HG02943 (cell line): ENCODE measurements at regions not wholly inside any gene's neighbourhood (a gene's known extent, or its start where the extent isn't known, plus 50 kb on each side); places are given as distances from the start of the nearest gene placed in this dataset.

Experiments
- ATAC-seq: cut with Tn5 transposase; IDR thresholded peaks from one replicate; pipeline ENCODE4 v1.9.1; 2021; ENCODE audit warnings: mild to moderate bottlenecking, low read depth, moderate library complexity; ENCODE audit not compliant: unreplicated experiment

DNA sequence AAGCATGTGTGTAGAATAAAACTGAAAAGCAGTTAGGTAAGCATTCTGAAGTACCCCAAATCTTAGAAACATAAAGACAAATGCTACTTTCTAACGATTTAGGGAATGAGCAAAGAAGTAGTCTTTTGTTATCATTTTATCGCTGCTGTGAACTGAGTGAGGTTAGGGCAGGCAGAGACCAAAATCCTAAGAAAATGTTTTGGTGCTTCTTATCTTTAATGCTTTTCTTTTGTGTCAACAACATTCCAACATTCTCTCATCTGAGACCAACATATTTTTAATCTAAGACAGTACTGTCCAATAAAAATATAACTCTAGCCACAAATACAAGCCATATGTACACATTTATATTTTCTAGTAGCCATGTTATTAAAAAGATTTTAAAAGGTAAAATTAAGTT, 789.4 kb upstream of the PIK3C3 start:
- ATAC-seq = no peak

DNA sequence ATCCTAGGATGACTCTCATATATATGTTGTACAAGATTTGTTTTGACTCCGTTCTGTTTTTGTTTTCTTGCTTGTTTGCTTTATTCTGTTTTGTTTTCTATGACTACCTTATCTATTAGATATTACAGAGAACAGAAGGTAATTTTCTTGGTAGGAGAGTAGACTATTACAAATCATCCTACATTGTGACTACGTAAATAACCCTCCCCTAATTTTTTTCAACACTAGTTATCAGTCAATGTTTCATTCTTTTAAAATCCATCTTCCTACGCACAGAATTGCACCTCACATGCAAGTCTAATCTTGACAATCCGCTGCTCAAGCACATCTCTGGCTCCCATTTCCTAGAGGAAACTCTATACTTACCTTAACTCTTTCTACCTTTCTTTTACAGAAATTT, 792.3 kb upstream of the PIK3C3 start:
- ATAC-seq = no peak

DNA sequence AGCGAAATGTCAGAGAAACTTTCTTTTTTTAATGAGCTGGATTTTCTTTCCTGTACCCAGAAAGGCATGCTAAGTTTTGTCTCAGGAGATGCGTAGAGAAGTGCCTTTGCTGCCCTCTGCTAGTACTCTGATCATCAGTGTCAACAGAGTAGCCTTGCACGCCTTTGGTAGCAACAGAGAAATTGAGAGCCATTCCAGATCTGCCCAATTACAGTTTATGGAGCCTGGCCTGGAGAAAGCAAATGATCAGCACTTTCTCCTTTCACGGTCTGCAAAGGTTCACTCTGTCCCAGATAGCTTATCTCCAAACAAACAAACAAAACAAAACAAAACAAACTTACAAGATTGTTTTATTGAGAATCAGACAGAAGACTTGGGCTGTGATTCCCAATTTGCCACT, 792.8 kb upstream of the PIK3C3 start:
- ATAC-seq = no peak

DNA sequence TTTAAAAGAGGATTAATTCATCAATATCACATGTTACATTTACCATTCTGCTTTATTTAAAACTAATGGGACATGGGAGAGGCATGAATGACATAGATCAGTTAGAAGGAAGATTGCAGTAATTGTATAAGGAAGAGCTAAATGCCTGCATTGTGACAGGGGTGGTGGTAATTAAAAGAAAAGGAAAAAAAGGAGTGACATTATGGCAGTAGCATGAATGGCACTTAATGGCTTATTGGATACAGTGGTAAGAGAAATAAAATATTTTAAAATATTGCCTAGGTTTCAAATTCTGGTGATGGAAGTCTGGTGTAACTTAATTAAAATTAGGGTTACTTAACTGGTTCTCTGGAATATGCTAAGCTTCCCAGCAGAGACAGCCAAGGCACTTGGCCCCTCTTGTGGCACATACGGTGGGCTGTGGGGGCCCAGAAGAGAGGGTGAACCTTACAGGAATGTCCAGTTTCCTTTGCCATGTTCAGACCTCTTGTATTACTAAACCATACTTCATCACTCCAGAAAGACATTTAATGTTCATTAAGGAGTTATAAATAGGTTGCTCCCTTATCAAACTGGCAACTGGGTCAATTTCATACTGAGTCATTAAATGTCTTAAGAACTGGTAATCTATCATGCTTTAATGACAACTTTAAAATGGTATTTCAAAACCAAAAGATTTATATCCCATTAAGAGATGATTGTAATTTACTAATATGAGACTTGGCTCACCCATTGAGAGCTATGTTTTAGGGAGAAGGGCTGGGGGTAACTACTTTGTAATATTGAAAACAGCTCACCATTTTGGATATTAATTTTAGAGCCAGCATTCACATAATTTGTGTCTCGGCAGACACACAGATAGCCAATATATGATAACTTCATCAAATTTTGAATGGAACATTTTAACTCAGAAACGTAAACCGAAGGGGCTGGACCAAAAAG, 798.9 kb upstream of the PIK3C3 start:
- ATAC-seq = no peak

DNA sequence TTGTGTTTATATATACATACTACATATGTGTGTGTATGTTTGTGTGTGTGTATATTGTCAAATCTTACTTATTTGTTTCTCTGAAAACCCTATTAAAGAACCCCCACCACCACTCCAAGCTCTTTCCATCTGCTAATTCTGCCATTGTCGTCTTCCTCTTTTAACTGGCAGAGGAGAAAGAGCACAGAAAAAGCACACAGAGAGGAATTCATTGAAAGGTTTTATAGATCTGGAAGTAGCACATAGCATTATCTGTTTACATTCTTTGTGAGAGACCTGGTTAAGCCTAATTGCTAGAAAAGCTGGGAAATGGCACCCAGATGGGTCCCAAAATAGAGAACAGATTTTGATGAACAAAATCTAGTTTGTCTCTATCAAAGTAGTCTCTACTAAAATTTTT, 800.0 kb upstream of the PIK3C3 start:
- no peak for ATAC-seq

DNA sequence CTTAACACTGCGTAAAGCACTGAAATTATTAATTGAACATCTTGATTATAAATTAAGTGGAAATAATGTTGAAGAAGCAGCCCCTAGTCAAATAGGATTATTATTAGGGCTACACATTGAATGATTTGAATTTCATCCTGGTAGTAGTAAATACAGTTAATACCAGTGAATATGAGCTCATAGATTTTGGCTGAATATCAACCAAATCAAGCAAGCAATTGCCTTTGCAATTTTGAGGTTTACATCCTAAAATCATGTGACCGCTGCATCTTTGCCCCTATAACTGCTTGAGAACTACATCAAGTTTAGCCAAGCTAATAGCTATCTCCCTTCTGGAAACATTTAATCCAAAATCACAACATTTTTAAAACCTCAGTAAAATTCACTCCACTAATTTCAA, 801.2 kb upstream of the PIK3C3 start:
- ATAC-seq = no peak

DNA sequence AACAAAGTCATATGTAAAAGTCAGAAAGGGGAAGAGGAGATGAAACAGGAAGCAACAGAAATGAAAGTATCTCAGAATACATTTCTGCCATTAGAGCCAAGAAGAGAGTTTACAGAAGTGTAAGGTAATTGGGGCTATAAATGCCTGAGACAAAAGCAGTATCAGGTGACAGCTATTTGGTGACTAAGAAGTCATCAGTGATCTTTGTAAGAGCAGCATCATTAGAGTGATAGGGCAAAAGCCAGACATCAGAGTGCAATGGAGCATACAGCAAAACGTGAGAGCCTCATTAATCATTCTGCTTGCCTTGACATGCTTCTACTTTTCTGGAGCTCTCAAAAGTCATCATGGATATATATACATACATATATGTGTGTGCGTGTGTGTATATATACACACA, 804.7 kb upstream of the PIK3C3 start:
- ATAC-seq = no peak

DNA sequence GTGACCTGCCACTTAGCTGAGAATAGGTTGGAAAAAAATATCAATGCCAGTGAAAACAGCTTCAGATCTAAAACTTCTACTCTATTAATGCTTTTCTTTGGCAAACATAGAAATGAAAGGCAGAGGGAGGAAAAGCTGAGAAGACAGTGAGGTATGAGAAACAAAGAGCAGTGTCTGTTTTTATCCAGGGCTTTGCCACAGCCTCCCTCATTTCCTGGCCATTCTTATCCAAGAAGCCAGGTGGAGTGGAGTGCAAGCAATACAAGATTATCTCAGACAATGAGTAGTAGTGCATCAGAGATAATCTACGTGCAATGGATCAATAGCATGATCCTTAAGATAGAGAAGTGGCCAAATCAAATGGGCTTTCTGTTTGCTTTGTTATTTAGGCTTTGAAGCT, 808.7 kb upstream of the PIK3C3 start:
- ATAC-seq = no peak

DNA sequence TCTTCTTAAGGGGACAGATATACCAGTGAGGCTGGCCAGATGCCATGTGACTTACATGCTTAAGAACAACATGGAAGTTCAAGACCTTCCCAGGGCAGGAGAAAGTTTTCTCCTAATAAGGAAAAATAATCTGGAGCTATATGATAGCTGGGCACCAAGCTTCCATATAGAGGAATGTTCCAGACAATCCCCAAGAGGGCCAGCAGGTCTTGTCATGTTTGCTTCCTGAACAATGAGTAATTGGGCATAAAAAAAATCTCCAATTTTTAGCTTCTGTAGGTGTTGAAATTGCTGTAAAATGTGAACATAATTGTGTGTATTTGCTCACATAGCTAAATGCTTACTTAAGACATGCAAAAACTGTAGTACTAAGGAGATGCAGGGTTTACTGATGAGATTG, 809.5 kb upstream of the PIK3C3 start:
- no peak for ATAC-seq

DNA sequence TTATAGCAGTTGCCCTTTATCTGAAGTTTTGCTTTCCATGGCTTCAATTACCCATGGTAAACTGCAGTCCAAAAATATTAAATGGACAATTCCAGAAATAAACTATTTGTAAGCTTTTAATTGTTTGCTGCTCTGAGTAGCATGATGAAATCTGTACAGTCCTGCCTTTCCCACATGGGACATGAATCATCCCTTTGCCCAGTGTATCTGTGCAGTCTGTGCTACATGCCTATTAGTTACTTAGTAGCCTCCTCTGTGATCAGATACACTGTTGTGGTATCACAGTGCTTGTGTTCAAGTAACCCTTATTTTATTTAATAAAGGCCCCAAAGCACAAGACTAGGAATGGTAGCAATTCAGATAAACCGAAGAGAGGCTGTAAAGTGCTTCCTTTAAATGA, 810.6 kb upstream of the PIK3C3 start:
- no peak for ATAC-seq

DNA sequence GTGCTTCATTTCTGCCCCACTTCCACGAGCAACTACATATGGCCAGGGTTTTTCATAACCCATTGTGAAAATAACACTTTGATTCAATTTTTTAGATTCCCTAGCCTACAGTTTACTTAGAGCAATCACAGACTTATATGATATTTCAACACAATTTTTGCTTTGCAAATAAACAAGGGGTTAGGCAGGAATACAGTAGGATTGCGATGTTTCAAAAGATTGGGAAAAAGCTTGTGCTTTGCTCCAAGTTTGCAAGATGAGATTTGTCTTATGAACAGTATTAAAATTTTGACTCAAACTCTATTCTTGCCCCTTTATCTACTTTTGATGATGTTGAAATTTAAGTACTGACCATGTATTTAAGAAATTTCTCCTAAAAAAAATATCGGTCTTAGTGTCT, 814.5 kb upstream of the PIK3C3 start:
- no peak for ATAC-seq

DNA sequence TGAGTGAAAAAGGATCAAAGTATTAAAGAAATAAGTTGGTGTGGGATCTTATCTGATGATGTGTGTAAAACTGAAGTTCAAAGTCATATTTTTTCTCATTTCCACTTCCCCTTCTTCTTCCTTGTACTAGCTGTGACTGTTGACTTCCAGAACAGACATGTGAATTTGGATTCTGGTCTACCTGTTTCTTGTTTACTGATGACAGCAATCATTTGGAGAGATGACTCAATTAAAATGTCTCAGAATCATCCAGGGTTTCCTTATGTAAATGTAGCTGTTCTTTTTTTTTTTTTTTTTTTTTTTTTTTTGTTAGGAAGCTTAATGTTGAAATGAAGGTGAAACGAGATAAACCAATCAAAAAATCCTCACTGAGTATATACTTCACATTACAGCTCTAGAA, 819.9 kb upstream of the PIK3C3 start:
- no peak for ATAC-seq

DNA sequence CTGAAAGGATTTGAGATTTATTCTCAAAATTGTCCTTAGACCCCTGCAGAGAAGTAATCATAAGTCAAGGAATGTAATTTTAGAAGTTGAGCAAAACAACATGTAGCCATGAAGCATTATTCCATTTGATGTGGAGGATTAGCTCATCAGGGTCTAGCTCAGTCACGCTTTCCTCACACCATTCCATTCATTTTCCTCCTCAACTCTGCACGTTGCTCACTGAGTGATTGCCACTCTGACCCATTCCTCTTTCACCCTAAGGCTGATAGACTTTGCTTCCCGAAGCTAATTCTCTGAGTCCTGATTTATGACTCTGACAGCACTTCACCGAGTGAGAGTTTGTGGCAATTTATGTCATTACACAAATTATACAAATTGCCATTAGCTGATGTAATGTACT, 820.6 kb upstream of the PIK3C3 start:
- no peak for ATAC-seq

DNA sequence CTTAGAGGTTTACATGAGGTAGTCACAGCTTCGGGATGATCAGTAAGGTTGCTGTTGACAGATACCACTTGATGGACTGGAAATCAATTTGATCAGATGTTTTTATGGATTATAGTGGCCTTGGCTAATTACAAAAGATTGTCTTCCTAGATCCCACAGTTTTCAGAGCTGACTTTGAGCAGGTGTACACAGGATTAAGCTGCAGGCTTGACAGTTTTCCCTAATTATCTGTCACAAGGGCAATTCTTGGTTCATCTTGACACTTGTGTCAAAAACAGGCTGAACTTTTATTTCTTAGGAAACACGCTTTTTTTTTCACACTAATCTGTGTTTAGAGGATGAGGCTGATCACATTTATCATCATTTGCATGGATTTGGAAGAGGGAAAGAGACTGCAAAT, 824.0 kb upstream of the PIK3C3 start:
- no peak for ATAC-seq

DNA sequence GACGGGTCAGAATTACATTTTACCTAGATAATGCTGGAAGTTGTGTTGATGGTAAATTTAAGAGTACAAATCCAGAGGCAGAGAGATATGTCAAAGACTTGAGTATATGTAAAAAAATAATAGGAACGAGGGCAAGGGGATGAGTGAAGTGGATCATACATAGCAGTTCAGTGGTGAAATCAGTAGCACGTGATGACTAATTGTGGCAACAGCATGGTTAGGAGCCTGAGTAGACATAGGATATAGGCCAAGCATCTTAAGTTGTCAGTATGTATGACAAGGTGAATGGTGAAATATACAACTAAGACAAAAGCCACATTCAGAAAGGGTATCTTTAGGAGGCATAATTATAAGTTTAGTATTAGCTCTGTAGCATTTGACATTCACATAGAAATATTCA, 826.5 kb upstream of the PIK3C3 start:
- no peak for ATAC-seq

DNA sequence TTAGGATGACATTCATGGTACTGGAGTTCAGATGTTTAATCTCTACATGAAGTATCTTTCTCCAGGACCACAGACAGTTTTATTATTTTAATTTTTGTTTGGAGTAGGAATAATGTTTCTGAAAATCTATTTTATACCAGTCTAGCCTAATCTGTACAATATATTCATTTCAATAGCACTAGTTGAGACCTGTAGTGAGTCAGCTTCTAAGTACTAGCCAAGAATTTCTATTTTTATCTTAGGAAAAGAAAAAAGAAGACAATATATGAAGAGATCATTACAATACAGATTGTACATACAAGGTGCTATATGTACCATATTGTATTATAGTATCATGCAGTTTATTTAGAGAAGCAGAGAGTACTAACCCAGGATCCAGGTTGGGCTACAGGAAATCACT, 826.9 kb upstream of the PIK3C3 start:
- ATAC-seq = no peak

DNA sequence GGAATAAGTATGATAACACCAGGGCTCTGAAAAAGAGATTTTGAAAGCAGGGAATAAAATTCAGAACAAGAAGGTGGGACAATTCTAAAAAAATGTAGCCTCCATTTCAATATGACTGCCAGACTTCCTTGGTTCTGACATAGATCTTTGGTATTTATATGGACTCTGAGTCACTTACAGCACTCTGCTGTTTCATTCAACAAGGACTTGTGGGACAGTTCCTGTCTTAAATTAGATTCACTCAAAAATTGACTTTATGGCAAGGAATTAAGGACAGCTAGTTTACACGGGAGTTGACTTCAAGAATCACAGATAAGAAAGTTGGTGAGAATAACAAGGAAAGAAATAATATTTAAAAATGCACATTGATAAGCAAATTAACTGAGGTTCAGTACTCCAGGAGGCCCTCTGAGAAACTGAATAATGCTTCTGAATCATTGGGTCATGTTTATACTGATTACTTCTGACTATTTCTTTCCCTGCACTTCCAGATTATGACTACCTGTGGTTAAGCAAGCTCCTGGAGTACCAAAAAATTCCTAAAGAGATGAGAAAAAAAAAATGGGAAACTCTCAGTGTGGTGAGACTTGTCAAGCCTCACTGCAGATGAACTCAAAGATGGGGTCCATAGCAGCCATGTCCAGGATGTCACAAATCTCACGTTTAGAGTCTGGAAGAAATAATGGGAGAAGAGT, 828.3 kb upstream of the PIK3C3 start:
- ATAC-seq = no peak

DNA sequence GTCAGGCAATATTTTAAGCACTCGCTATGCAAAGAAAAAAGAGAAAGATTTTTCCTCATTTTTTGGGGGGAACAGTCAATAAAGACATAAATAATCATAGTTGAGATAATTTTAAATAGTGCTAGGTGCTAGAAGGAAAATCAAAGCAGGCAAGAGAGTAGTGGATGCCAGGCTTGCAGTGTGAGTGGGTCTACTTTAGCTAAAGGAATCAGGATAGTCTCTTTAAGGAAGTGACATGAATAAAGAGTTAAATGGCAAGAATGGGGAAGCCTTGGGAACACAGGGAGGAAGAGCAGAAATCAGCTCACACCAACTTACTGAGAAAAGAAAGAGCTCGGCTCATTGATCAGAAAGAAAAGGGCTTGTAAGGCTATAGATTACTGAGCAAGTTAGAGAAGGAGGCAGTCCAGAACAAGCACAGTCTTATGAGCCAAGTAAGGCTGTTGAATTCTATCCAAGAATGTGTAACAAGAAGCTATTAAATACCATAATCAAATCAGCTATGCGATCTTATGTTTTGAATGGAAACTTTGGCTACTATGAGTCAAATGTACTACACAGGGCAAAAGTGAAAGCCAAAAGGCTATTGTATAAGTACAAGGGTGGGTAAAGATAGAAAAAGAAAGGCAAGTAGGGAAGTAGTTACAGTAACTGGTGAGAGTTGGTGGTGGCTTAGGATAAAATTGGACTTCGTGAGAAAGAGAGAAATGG, 833.8 kb upstream of the PIK3C3 start:
- no peak for ATAC-seq

DNA sequence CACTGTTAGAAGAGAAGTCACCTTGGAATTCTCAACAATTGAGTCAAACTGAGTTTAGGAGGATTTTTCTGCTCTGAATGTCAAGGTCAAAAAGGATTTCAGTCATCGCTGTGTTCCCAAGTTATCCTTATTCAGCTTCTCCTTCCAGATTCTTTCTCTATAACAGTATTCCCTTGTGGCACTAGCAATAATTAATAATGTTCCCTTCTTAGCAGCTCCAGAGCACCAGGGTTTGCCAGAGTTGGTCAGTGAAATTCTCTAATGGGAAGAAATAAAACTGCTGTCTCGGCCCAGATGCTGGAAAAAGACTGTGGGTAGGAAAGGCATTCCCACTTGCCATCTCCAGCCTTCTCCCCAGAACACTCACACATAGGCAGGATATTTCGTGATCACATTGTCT, 836.0 kb upstream of the PIK3C3 start:
- no peak for ATAC-seq

DNA sequence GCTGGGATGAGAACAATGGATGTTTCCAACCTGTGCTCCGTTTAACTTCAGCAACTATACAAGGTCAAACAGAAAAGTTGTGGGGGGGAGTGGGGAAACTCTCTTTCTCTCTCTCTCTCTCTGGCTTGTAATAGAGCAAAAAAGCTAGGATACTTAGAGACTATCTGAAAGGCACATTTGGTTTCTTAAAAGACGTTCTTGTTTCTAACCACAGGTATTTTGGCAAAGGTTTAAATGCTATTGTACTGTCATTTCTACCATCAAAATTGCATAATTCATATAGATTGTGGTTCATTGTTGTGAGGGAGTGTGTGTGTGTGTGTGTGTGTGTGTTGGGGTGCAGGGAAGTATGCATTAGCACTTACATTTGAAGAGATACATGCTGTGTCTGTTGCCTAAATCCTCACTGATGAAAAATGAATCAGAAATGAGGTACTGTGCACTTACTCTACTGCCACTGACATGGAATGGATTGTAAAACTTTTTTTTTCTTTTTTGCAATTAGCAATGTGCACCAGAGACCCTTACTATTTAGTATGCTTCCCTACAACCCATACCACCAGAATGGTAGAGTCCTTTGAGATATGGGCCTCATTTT, 841.0 kb upstream of the PIK3C3 start:
- no peak for ATAC-seq

DNA sequence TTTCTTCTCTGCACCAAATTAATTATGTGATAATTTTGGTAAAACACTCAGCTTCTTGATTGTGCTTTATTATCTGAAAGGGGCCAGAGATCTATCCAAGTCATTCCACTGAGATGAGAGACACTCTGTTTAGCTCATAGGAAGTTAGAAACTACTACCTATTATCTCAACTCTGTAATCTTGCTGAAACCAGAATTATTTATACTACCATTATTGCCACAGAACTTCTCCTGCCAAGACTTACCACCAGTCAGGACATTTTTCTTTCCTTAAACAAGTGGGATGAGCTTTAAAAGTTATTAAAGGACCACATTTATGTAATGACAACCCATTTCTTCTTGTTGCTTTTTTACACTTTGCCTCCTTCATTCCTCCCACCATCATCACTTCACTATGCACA, 855.6 kb upstream of the PIK3C3 start:
- ATAC-seq = no peak
